LNCAP (cell line): ENCODE measurements at regions not wholly inside any gene's neighbourhood (a gene's known extent, or its start where the extent isn't known, plus 50 kb on each side); places are given as distances from the start of the nearest gene placed in this dataset.

ENCODE experiments used
- CTCF ChIP-seq: fragments of 450-650 bp; IDR thresholded peaks from 2 replicates; pipeline ENCODE4 v1.5.1; 2017; ENCODE audit warnings: mild to moderate bottlenecking

GRCh38 chr14:66022526-66022925, 463.6 kb upstream of the CCDC196 start:
- TF ChIP-seq CTCF: no peak

- TF ChIP-seq CTCF: no peak
Observed at GRCh38 chr14:66025779-66026178, 460.4 kb upstream of the CCDC196 start.

GRCh38 chr14:66032800-66033199, 453.4 kb upstream of the CCDC196 start:
- no peak for TF ChIP-seq CTCF

- no peak for TF ChIP-seq CTCF
Observed at GRCh38 chr14:66036547-66036946, 449.6 kb upstream of the CCDC196 start.

- no peak for TF ChIP-seq CTCF
Observed at GRCh38 chr14:66037361-66037760, 448.8 kb upstream of the CCDC196 start.

GRCh38 chr14:66038212-66038611, 448.0 kb upstream of the CCDC196 start:
- TF ChIP-seq CTCF: no peak

- TF ChIP-seq CTCF: no peak
Observed at GRCh38 chr14:66038618-66039017, 447.6 kb upstream of the CCDC196 start.

- no peak for TF ChIP-seq CTCF
Observed at GRCh38 chr14:66039495-66039894, 446.7 kb upstream of the CCDC196 start.
